22Rv1 (cell line): ENCODE measurements at regions not wholly inside any gene's neighbourhood (a gene's known extent, or its start where the extent isn't known, plus 50 kb on each side); places are given as distances from the start of the nearest gene placed in this dataset.

Experiments used
- ZFX ChIP-seq: fragments of 450-650 bp; IDR thresholded peaks from 2 replicates; pipeline ENCODE4 v1.6.1; 2017; ENCODE audit warnings: antibody characterized with exemption, borderline replicate concordance
- TF ChIP-seq, protein P1 (sequence below): fragments of 450-650 bp; IDR thresholded peaks from 2 replicates; pipeline ENCODE4 v1.5.1; 2017; ENCODE audit warnings: mild to moderate bottlenecking

DNA sequence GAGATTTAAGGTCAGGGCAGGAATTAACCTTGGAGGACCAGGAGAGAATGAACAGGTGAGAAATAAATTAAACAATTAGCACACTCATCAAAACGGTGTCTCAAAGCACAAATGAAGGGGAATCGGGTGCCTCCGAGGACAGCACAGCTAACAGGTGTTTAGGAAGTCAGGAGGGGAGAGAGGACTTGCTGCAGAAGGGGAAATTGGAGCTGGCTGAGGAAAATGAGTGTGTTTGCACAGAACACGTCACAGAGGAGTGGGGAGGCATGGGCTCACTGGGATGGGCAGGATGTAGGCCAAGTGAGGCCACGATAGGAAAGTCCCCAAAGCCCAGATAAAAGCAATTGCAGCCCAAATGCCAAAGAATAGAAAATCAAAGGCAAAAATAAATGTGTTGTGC, 121.7 kb downstream of the ZNF664 start:
- TF ChIP-seq, protein P1, sequence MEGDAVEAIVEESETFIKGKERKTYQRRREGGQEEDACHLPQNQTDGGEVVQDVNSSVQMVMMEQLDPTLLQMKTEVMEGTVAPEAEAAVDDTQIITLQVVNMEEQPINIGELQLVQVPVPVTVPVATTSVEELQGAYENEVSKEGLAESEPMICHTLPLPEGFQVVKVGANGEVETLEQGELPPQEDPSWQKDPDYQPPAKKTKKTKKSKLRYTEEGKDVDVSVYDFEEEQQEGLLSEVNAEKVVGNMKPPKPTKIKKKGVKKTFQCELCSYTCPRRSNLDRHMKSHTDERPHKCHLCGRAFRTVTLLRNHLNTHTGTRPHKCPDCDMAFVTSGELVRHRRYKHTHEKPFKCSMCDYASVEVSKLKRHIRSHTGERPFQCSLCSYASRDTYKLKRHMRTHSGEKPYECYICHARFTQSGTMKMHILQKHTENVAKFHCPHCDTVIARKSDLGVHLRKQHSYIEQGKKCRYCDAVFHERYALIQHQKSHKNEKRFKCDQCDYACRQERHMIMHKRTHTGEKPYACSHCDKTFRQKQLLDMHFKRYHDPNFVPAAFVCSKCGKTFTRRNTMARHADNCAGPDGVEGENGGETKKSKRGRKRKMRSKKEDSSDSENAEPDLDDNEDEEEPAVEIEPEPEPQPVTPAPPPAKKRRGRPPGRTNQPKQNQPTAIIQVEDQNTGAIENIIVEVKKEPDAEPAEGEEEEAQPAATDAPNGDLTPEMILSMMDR = no peak
- TF ChIP-seq ZFX = no peak
